DND-41 (cell line): ENCODE measurements at regions not wholly inside any gene's neighbourhood (a gene's known extent, or its start where the extent isn't known, plus 50 kb on each side); places are given as distances from the start of the nearest gene placed in this dataset.

Experiments used
- ATAC-seq: fragments of 200-7000 bp; cut with Tn5 transposase; 3 replicates; pipeline ENCODE4 v1.9.1; 2021; ENCODE audit warnings: low read depth; ENCODE audit not compliant: insufficient read depth
- DNase-seq: peaks from one replicate; pipeline ENCODE4 v3.0.0-alpha.2; 2020
- H2AFZ ChIP-seq: 2 replicates; pipeline ENCODE4 v1.6.0; 2012; ENCODE audit warnings: low read depth, low read length
- H3K27ac ChIP-seq: 2 replicates; pipeline ENCODE4 v1.5.1; 2012; ENCODE audit warnings: low read length, inconsistent platforms
- H3K27me3 ChIP-seq: fragments of 200-600 bp; sonication (generic); 2 replicates; pipeline ENCODE4 v1.6.0; 2012; ENCODE audit warnings: low read length, mild to moderate bottlenecking, inconsistent platforms; ENCODE audit not compliant: insufficient read depth, poor library complexity
- H3K36me3 ChIP-seq: 2 replicates; pipeline ENCODE4 v1.5.1; 2012; ENCODE audit warnings: low read length, inconsistent platforms; ENCODE audit not compliant: insufficient read depth
- H3K4me1 ChIP-seq: 2 replicates; pipeline ENCODE4 v1.5.1; 2012; ENCODE audit warnings: mild to moderate bottlenecking, low read length; ENCODE audit not compliant: insufficient read depth
- H3K4me2 ChIP-seq: 2 replicates; pipeline ENCODE4 v1.6.0; 2012; ENCODE audit warnings: mild to moderate bottlenecking, moderate library complexity, low read length, inconsistent platforms; ENCODE audit not compliant: insufficient read depth
- H3K4me3 ChIP-seq, 2 experiments: fragments of 200-600 bp in 1 of 2; shearing (Covaris generic) in 1 of 2; 2 replicates each; pipeline ENCODE4 v1.5.1; 2012 to 2016; ENCODE audit warnings: inconsistent platforms in 2 of 2, low read length in 2 of 2, mild to moderate bottlenecking in 2 of 2, low read depth in 1 of 2, moderate library complexity in 1 of 2
- H3K79me2 ChIP-seq: 2 replicates; pipeline ENCODE4 v1.6.0; 2012; ENCODE audit warnings: low read length, inconsistent platforms; ENCODE audit not compliant: insufficient read depth
- H3K9ac ChIP-seq: 2 replicates; pipeline ENCODE4 v1.6.0; 2012; ENCODE audit warnings: low read depth, mild to moderate bottlenecking, inconsistent platforms, low read length, moderate library complexity
- H3K9me3 ChIP-seq: 2 replicates; pipeline ENCODE4 v1.5.1; 2012; ENCODE audit warnings: low read length, moderate library complexity, mild to moderate bottlenecking, inconsistent platforms; ENCODE audit not compliant: insufficient read depth, severe bottlenecking
- H4K20me1 ChIP-seq: 2 replicates; pipeline ENCODE4 v1.6.0; 2012; ENCODE audit warnings: low read length; ENCODE audit not compliant: insufficient read depth
- EZH2 ChIP-seq: IDR thresholded peaks from 3 replicates; pipeline ENCODE4 v1.6.1; 2012; ENCODE audit warnings: borderline replicate concordance, low read depth, mild to moderate bottlenecking, moderate library complexity, low read length, inconsistent platforms; ENCODE audit not compliant: severe bottlenecking
- TF ChIP-seq, protein P1 (sequence below): IDR thresholded peaks from 2 replicates; pipeline ENCODE4 v1.5.1; 2012; ENCODE audit warnings: borderline replicate concordance, low read length, moderate library complexity, mild to moderate bottlenecking; ENCODE audit not compliant: poor library complexity, severe bottlenecking; ENCODE audit errors: extremely low read depth

DNA sequence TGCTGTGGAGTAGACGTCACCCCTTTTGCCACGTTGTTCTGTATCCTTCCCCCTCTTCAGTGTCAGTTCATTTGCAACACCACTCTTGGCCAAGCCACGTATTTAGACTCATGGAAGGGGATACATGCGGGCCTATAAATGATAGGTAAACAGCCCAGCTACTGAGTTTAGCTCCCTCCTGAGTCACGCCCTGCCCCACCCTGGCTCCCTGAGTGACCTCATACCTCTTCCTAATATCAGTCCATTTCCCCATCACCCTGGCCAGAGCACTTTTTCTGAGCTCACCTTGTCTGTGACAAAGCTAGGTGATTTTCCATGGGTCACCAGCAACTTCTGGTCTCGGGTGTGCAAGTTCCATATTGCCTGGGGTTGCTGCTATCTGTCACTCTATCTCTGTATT, 147.2 kb upstream of the MAF start:
- Histone ChIP-seq H3K4me1 (no peaks in the 10 kb centered on the region), H3K36me3 (no peaks in the 10 kb centered on the region), H3K4me3 (no peak overlapping the region), H3K79me2 (no peaks in the 10 kb centered on the region), H3K9me3 (no peaks in the 10 kb centered on the region), H3K27me3 (no peaks in the 10 kb centered on the region), H3K27ac (no peak overlapping the region), H3K9ac (no peak overlapping the region), H3K4me2 (no peak overlapping the region), H2AFZ (no peak overlapping the region), H4K20me1 (no peaks in the 10 kb centered on the region)
- ATAC-seq (no peak), DNase-seq (no peak)
- TF ChIP-seq EZH2: no peak

DNA sequence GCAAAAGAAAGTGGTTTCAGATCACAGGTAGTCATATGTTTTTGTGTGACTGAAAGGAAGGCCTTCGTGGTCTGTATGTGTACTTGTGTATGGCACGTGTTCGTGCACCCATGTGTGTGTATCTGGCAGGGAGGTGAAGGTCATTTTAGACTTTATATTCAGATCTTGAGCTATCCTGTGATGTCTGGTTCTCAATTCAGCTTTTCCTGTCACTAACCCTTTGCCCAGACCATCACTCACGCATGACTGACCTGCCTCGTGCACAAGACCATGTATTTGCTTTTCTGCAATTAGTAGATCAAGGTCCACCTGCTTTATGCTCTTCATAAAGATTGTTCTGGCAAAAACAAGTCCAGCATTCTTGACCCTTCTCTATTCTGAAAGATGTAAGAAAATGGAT, 139.7 kb upstream of the MAF start:
- no peak overlapping the region for H3K4me3 ChIP-seq
- no peaks in the 10 kb centered on the region for H3K79me2 ChIP-seq
- no peaks in the 10 kb centered on the region for H4K20me1 ChIP-seq
- H3K4me2 ChIP-seq: no peak overlapping the region
- H3K36me3 ChIP-seq: no peaks in the 10 kb centered on the region
- no peak for TF ChIP-seq EZH2
- TF ChIP-seq, protein P1, sequence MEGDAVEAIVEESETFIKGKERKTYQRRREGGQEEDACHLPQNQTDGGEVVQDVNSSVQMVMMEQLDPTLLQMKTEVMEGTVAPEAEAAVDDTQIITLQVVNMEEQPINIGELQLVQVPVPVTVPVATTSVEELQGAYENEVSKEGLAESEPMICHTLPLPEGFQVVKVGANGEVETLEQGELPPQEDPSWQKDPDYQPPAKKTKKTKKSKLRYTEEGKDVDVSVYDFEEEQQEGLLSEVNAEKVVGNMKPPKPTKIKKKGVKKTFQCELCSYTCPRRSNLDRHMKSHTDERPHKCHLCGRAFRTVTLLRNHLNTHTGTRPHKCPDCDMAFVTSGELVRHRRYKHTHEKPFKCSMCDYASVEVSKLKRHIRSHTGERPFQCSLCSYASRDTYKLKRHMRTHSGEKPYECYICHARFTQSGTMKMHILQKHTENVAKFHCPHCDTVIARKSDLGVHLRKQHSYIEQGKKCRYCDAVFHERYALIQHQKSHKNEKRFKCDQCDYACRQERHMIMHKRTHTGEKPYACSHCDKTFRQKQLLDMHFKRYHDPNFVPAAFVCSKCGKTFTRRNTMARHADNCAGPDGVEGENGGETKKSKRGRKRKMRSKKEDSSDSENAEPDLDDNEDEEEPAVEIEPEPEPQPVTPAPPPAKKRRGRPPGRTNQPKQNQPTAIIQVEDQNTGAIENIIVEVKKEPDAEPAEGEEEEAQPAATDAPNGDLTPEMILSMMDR: no peak
- ATAC-seq (no peak), DNase-seq (no peak)
- H3K9me3 ChIP-seq: no peaks in the 10 kb centered on the region
- no peak overlapping the region for H3K9ac ChIP-seq
- H3K4me1 ChIP-seq: no peaks in the 10 kb centered on the region
- no peaks in the 10 kb centered on the region for H3K27me3 ChIP-seq
- H2AFZ ChIP-seq: no peak overlapping the region
- no peak overlapping the region for H3K27ac ChIP-seq

DNA sequence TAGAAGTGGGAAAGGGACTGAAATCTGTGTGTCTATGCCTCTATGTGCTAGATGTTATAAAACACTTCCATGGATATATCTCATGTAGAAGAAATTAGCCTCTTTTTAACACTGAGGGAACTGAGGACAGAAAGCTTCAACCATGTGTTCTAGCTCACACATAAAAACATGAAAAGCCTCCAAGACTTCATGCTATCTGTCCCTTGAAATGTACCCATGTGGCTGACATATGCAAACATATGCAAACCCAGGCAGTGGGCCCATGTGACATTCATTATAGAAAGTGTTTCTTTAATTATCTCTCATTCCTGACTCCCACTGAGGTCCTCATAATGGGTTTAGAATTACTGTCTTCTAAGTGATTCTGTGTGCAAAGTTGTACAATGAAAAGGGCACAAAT, 134.7 kb upstream of the MAF start:
- Histone ChIP-seq H4K20me1 (no peaks in the 10 kb centered on the region), H3K9me3 (no peaks in the 10 kb centered on the region), H3K36me3 (no peaks in the 10 kb centered on the region), H3K4me2 (no peak overlapping the region), H3K79me2 (no peaks in the 10 kb centered on the region), H3K9ac (no peak overlapping the region), H3K4me3 (no peak overlapping the region), H3K4me1 (no peaks in the 10 kb centered on the region), H3K27me3 (no peaks in the 10 kb centered on the region), H3K27ac (no peak overlapping the region), H2AFZ (no peak overlapping the region)
- ATAC-seq (no peak), DNase-seq (no peak)
- TF ChIP-seq, protein P1: no peak
- TF ChIP-seq EZH2: no peak

DNA sequence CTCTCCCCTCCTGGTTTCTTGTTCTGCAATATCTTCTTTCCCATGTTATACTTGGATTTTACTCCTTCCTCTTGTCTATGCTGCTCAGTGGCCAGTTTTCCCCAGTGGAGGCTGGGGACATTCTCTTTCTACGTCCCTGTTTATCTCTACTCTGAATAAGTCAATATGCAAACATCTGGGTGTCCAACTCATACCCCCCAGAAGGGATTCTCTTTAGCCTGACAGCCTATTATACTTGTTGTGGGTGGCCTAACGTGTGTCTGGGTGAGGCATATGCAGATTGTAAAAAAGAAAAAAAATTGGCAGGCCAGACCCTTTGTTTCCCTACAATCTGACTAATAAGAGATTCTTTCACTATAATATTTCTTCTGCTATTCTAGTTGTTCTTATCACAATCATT, 134.2 kb upstream of the MAF start:
- H2AFZ ChIP-seq: no peak overlapping the region
- H3K79me2 ChIP-seq: no peaks in the 10 kb centered on the region
- TF ChIP-seq, protein P1: no peak
- no peak for TF ChIP-seq EZH2
- ATAC-seq (no peak), DNase-seq (no peak)
- H3K9ac ChIP-seq: no peak overlapping the region
- no peaks in the 10 kb centered on the region for H3K9me3 ChIP-seq
- H3K4me2 ChIP-seq: no peak overlapping the region
- H4K20me1 ChIP-seq: no peaks in the 10 kb centered on the region
- H3K4me3 ChIP-seq: no peak overlapping the region
- H3K27me3 ChIP-seq: no peaks in the 10 kb centered on the region
- H3K36me3 ChIP-seq: no peaks in the 10 kb centered on the region
- no peaks in the 10 kb centered on the region for H3K4me1 ChIP-seq
- no peak overlapping the region for H3K27ac ChIP-seq
